Kidney (tissue), 13 donors: ENCODE measurements at regions not wholly inside any gene's neighbourhood (a gene's known extent, or its start where the extent isn't known, plus 50 kb on each side); places are given as distances from the start of the nearest gene placed in this dataset.

Experiments used
- DNase-seq, 5 donors: peaks; one replicate each; pipeline ENCODE4 v3.0.0-alpha.2; 2013 to 2020
- FAIRE-seq: peaks from 2 replicates; lab custom pipeline; 2012; peaks lifted over from hg19 to GRCh38; lab: Jason Lieb, UNC
- H3K27ac ChIP-seq, 2 donors: one replicate each; pipeline ENCODE4 v1.7.0; 2013; ENCODE audit warnings: low read depth in 2 of 2, low read length in 2 of 2, inconsistent platforms in 1 of 2
- H3K27me3 ChIP-seq: one replicate; pipeline ENCODE4 v1.7.1; 2013; ENCODE audit warnings: low read length, inconsistent platforms; ENCODE audit not compliant: control insufficient read depth, insufficient read depth
- H3K36me3 ChIP-seq, 3 donors: one replicate each; pipeline versions ENCODE4 v1.7.0 to v1.7.1; 2013; ENCODE audit warnings: low read length in 3 of 3, control low read depth in 1 of 3, inconsistent platforms in 1 of 3; ENCODE audit not compliant: insufficient read depth in 3 of 3, control insufficient read depth in 2 of 3
- H3K4me1 ChIP-seq, 3 donors: one replicate each; pipeline versions ENCODE4 v1.7.0 to v1.7.1; 2013; ENCODE audit warnings: low read length in 3 of 3, inconsistent platforms in 1 of 3, low read depth in 1 of 3; ENCODE audit not compliant: control insufficient read depth in 2 of 3, insufficient read depth in 2 of 3
- H3K4me3 ChIP-seq, 3 donors: one replicate each; pipeline versions ENCODE4 v1.7.0 to v1.8.1; 2013; ENCODE audit warnings: low read length in 3 of 3, control low read depth in 1 of 3, inconsistent platforms in 1 of 3
- H3K9ac ChIP-seq, 3 donors: one replicate each; pipeline versions ENCODE4 v1.7.0 to v1.7.1; 2013; ENCODE audit warnings: low read length in 3 of 3, control low read depth in 1 of 3, inconsistent platforms in 1 of 3
- H3K9me3 ChIP-seq, 3 donors: one replicate each; pipeline versions ENCODE4 v1.7.0 to v1.7.1; 2013; ENCODE audit warnings: low read length in 3 of 3, control low read depth in 1 of 3, inconsistent platforms in 1 of 3; ENCODE audit not compliant: control insufficient read depth in 2 of 3, insufficient read depth in 1 of 3
- intact Hi-C: fragments of 100-400 bp; cut with DNase I; formaldehyde crosslinking; loops from one replicate; pipeline ENCODE4 v1.11.1; 2022
- TF ChIP-seq, protein P1 (sequence below): IDR thresholded peaks from 3 replicates; pipeline ENCODE4 v1.5.1; 2012; ENCODE audit warnings: mild to moderate bottlenecking, moderate library complexity, borderline replicate concordance; ENCODE audit not compliant: insufficient read depth; ENCODE audit errors: extremely low read depth
- donor health status: control.
- donor health status: control.
- donor health status: control.
- donor health status: control.
- donor health status: control.
- donor health status: DM: yes; HTN: yes; CAD: no.
- donor health status: Normal renal cell carcinoma (clear cell type).

DNA sequence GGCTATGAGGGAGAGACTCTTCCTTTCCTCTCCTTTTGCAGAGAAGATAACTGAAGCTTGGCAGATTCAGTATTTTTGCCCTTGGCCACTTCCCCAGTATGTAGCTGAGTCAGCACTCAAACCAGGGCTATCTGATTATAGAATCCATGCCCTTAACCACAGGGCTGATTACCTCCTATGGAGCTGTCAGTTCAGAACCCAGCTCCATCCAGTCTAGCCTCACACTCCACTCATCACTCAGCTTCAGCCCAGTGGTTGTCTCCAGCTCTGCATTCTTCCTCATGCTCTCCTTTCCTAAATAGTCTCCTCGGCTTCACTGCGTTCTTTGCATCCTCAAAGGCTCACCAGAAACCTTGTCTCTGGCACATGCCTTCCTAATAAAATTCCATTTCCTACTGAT is 151.6 kb upstream of the BLID start:
- TF ChIP-seq, protein P1, sequence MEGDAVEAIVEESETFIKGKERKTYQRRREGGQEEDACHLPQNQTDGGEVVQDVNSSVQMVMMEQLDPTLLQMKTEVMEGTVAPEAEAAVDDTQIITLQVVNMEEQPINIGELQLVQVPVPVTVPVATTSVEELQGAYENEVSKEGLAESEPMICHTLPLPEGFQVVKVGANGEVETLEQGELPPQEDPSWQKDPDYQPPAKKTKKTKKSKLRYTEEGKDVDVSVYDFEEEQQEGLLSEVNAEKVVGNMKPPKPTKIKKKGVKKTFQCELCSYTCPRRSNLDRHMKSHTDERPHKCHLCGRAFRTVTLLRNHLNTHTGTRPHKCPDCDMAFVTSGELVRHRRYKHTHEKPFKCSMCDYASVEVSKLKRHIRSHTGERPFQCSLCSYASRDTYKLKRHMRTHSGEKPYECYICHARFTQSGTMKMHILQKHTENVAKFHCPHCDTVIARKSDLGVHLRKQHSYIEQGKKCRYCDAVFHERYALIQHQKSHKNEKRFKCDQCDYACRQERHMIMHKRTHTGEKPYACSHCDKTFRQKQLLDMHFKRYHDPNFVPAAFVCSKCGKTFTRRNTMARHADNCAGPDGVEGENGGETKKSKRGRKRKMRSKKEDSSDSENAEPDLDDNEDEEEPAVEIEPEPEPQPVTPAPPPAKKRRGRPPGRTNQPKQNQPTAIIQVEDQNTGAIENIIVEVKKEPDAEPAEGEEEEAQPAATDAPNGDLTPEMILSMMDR: no peak
- Histone ChIP-seq H3K9me3 (no peaks in the 10 kb centered on the region), H3K27ac (no peak overlapping the region), H3K27me3 (no peaks in the 10 kb centered on the region), H3K4me1 (peaks cover 0 to 6% (median 0%) of the 10 kb centered on the region in 3 donors), H3K36me3 (no peaks in the 10 kb centered on the region), H3K4me3 (no peak overlapping the region), H3K9ac (no peak overlapping the region)
- DNase-seq: no peak
- intact Hi-C loops: no loop called here
- no peak for FAIRE-seq

DNA sequence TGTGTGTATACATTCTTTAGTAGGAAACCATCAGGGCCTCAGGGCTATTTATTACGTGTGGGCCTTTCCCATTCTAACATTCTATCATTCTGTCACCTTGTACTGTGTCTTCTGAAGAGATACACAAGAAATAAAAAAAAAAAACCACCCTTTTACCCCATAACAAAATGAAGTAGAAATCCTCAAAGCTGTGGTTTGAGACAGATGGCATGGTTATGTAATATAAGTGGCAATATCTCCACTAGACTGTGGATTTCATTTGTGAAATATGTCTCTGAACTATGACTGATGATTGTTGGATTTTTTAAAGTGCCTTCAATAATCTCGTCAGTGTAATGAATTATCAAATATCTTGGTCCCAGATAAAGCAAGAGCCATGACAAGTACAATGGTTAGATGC is 150.0 kb upstream of the BLID start:
- H3K27me3 ChIP-seq: no peaks in the 10 kb centered on the region
- no peak overlapping the region for H3K27ac ChIP-seq
- no peak for FAIRE-seq
- DNase-seq: no peak
- H3K4me1 ChIP-seq: peaks cover 0 to under 1% (median 0%) of the 10 kb centered on the region in 3 donors
- H3K9me3 ChIP-seq: no peaks in the 10 kb centered on the region
- H3K9ac ChIP-seq: no peak overlapping the region
- no peaks in the 10 kb centered on the region for H3K36me3 ChIP-seq
- no peak overlapping the region for H3K4me3 ChIP-seq
- intact Hi-C loops: no loop called here
- TF ChIP-seq, protein P1: no peak

DNA sequence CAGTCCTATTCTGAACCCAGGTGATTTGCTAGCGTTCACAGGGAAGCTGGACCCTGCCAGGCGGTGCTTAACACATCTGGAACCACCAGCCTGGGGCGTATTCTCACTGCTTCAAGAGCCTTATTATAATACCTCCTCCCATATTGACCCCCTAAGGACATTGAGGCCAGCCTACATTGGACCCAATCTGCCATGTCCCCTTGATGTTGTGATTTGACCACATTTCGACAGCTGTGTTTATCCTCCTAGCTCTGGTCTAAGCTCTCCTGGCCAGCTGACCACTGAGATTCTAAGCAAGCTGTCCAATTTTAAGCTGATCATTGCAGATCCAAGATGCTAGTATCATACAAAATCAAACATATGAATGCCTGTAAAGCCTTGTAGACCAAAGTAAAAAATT is 148.1 kb upstream of the BLID start:
- Histone ChIP-seq H3K4me3 (no peak overlapping the region), H3K4me1 (no peaks in the 10 kb centered on the region), H3K9ac (no peak overlapping the region), H3K36me3 (no peaks in the 10 kb centered on the region), H3K9me3 (no peaks in the 10 kb centered on the region), H3K27me3 (no peaks in the 10 kb centered on the region), H3K27ac (no peak overlapping the region)
- TF ChIP-seq, protein P1: no peak
- intact Hi-C loops: no loop called here
- DNase-seq (no peak), FAIRE-seq (no peak)

DNA sequence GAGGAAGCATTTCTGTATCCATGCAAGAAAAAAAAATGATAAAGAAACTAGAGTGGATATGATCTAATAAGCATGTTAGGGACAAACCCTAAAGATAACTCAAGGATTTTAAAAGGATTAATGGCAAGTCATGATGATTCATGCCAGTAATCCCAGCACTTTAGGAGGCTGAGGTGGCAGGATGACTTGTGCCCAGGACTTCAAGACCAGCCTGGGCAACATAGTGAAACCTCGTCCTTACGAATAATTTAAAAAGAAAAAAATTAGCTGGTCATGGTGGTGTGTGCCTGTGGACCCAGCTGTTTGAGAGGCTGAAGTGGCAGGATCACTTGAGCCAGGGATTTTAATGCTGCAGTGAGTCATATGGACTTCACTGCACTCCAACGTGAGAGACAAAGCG is 145.5 kb upstream of the BLID start:
- Histone ChIP-seq H3K4me3 (no peak overlapping the region), H3K27ac (no peak overlapping the region), H3K36me3 (no peaks in the 10 kb centered on the region), H3K27me3 (no peaks in the 10 kb centered on the region), H3K9ac (no peak overlapping the region), H3K4me1 (no peaks in the 10 kb centered on the region), H3K9me3 (no peaks in the 10 kb centered on the region)
- FAIRE-seq (no peak), DNase-seq (no peak)
- intact Hi-C loops: no loop called here
- TF ChIP-seq, protein P1: no peak
